GM19463 (cell line): ENCODE measurements at regions not wholly inside any gene's neighbourhood (a gene's known extent, or its start where the extent isn't known, plus 50 kb on each side); places are given as distances from the start of the nearest gene placed in this dataset.

Source experiments
- ATAC-seq: cut with Tn5 transposase; IDR thresholded peaks from one replicate; pipeline ENCODE4 v1.9.1; 2021; ENCODE audit warnings: mild to moderate bottlenecking, moderate library complexity; ENCODE audit not compliant: unreplicated experiment

DNA sequence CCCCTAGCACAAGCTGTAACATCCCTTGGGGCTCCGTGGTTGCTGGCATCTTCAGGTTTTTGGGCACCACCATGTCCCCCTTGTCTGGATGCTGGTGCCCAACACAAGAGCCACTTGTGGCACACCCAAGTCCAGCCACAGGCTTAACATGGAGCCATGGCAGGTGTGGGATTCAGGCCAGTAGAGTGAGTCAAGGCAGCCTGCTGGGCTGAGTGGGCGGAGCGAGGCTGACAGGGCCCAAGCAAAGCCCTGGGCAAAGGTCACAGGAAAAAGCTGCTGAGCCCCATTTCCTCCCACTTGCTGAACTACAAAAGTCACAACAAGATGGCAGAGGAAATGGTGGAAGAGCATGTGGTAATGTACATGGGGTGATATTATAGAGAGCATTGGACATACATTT lies 950.7 kb upstream of the FLRT2 start:
- ATAC-seq: no peak

DNA sequence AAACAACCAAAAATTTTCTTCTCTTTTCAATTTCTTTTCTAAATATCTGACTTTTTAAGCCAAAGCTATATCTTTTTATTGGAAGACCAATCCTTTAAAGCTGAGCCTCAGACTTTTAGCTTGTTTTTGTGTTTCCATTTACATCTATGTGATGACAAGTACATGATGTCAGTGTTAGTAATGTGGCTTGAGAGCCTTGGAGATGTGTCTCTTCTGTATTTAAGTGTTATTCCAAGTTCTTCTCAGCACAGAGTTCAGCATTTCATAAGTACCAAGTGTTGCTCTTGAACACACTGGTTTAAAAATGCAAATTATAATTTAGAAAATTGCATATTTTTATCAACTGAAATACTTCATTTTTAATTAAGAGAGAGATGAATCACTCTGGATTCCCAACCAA lies 948.9 kb upstream of the FLRT2 start:
- no peak for ATAC-seq

DNA sequence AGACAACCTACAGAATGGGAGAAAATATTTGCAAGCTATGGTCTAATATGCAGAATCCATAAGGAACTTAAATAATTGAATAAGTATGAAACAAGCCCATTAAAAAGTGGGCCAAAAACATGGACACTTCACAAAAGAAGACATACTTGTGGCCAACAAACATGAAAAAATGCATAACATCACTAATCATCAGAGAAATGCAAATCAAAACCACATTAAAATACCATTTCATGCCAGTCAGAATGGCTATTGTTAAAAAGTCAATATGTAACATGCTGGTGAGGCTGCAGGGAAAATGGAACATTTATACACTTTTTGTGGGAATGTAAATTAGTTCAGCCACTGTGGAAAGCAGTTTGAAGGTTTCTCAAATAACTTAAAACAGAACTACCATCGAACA lies 945.4 kb upstream of the FLRT2 start:
- no peak for ATAC-seq

DNA sequence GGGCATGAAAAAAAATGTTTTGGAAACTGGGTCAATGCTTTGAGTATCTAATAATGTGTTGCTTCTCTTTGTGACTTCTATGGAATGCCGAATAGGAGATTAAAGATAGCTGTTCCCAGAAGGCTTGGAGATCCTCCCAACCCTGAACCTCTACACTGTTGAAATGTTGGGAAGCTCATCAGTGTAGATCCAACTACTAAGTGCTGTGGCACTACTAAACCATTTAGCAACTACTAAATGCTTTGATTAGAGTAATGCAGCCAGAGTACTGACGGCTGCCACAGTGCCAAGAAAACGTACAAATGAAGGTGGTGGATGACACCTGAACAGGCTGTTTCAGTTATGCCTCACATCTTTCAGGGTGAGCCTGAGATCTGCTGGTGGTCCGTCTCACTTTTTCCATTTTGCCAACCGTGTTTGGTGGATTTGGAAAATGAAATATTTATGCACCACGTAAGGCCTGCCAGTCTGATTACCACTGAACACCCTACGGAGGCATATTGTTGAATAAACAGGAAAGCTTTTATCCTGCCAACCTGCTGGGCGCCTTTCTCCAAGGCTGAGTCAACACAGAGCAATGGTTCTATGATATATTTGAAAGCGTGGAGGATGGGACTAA lies 938.0 kb upstream of the FLRT2 start:
- no peak for ATAC-seq

DNA sequence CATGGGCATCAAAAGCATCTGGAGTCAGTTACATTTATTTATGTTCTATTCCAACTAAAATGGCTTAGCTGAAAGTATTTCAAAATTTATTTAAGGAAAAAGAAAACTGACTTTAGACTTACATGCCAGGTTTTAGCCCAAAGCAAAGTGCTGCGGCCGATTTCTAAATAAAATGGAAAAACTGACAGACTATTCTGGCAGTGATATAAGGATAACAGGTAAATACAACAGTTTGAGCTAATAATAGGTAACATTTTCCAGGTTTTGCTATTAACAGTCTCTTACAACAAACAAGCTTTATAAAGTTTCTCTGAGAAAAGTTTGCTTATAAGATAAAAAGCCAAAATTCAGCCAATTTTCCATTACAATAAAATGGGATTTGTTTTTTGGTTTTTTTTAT lies 937.2 kb upstream of the FLRT2 start:
- no peak for ATAC-seq

DNA sequence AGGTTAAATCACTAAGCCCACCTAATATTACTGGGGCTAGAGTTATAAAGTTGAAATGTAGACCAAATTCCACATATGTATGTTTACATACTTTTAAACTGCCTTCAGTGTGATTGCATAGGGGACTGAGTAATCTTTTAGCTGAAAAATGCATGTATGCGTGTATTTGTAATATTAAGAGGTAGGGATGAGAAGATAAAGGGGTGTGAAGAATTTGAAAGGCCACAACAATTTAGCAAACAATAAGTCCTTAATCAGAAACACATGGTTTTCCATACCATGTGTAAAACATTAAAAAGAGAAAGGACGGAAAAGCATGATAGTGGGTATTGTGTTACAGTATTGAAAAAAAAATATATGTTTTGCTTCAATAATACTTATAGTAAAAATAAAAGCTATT lies 919.9 kb upstream of the FLRT2 start:
- no peak for ATAC-seq

DNA sequence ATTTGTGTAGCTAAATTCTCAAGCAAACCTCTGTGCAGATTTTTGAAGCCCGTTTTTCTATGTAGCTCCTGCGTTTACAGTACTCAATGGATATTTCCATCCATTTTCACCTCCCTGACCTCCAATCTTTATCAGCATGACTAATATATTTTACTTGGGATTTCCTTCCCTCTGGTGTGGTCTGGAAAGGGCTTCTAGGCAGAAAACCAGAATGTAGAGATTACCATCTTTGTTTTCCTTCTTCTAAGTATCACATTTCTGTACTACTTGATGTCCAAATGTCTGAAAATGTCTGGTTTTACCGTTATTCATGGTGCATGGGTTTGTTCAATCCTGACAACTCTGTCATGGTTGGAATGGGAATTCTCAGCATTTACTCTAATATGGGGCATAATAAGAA lies 907.6 kb upstream of the FLRT2 start:
- ATAC-seq: no peak

DNA sequence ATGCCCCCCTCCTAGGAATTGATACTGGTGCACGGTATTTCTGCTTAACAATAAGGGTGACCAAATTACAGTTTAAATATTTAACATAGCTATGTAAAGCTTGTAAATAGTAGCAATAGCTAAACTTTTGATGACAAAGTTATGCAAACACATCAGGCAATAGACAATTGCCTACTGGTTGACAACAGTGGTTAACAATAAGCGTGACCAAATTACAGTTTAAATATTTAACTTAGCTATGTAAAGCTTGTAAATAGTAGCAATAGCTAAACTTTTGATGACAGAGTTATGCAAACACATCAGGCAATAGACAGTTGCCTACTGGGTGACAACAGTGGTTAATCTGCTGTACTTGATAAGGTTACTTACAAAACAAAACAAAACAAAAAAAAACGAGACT lies 886.5 kb upstream of the FLRT2 start:
- no peak for ATAC-seq

DNA sequence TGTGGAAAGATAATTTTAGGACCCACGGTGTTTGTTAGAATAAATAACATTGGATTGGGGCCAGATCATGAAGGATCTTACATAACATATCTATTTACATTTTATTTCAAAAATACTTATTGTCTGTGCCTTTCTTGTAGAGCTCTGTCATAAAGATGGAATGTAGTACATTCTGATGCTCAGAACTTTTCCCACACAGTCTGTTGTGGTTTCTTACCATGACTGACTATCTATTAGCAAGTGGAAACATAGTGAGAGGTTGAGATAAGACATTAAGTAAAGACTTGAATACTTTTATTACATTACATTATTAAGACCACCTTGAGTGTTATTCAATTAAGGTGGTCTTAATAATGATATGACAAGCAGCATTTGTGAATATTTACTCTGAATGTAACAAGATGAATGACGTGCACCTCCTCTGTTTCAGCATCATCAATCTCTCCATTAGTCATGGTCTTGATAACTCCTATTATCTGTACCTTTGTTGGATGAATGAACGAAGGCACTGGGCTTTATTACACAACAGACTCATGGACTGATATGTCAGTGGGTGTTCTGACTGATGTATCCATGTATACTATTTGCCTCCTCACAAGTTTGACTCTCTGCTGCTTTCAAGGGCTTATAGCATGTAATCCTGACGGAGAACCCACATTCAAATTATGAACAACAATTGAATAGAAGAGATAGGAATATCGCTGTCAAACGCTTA lies 883.0 kb upstream of the FLRT2 start:
- no peak for ATAC-seq

DNA sequence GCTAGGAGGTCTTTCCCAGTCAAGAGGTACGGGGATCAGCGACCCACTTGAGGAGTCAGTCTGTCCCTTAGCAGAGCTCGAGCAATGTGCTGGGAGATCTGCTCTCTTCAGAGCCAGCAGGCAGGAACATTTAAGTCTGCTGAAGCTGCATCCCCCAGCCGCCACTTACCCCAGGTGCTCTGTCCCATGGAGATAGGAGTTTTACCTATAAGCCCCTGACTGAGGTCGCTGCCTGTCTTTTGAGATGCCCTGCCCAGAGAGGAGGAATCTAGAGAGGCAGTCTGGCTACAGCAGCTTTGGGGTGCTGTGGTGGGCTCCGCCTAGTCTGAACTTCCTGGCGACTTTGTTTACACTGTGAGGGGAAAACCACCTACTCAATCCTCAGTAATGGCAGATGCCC lies 874.9 kb upstream of the FLRT2 start:
- no peak for ATAC-seq

DNA sequence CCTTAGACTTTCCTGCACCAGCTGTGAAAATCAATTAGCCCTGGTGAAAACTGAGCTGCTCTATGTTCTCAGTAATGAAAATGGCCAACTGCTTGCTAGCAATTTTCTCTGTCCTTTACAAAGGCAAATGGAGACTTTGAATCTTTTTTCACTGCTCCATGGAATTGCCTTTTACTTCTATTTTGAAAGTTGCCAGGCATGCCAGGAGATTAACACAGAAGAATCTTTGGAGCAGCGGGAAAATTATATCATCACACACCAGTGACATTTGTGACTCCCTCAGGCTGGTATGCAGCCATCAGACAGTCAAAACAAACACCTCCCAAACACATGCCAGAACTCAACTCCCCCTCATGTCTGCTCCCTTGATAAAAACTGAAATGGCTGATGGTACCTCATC lies 872.0 kb upstream of the FLRT2 start:
- no peak for ATAC-seq

DNA sequence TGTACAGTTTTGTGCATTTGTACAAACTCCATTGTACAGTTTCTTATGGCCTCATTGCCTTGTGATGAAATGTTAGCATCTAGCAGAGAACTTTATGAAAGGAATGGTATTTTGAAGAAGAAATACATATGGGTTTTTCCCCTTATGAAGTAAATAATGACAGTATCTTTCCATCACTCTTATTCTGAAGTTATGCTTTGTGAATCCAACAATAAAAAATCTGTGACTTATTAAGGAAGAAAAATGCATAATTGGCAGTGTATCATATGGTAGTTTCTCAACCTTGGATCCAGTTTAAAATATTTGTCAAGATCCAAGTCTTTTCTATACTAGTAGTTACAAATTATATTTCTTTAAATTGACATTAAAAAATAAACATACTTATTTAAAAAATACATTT lies 859.1 kb upstream of the FLRT2 start:
- ATAC-seq: no peak

DNA sequence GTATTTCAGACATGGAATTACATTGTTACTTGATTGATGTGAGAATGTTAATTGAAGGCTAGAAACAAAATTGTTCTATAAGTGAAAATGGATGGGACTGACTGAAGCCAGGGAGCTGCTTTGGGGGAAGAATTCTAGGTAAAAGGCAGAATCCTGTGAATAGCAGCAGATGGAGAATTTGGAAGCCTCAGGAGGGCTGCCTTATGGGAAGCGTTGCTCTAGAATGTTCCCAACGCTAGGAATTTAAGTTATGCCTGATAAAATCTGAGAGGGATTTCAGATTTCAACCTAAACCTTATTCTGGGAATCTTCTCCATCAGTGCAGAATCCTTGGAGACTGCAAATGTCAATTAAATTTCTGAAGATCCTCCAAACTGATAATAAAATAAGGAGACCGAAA lies 858.2 kb upstream of the FLRT2 start:
- ATAC-seq: no peak

DNA sequence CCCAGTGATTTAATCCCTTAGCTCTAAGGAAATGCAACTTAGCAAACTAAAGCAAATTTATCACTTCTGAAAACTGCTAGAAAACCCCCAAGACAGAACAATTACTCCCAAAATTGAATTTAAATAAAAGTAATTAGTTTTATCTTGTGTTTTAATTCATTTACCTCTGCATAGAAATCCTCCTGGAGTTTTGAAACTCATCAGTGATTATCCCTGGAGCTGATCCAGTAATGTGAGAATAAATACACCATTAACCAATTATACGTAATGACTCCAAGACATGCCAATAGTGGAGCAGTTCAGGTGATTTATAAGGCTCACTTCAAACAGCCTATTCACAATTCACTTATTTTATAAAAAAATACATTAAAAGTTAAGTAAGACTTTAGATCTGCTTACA lies 855.3 kb upstream of the FLRT2 start:
- no peak for ATAC-seq

DNA sequence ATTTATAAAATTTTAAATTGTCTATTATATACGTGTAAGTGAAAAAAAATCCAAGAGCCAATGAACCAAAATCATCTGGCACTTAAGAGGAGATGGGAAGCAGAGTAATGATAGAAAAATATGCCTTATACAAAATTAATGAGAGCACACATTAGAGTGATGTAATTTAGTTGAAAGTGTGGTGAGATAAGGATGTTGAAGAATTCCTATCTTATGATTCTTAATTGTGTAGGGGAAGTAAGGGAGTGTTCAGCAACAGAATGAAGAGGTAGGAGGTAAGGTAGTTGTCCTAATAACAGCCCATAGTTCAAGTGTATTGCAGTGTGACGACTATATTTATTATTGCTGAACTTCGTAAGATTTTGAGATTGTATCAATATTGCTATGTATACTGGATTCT lies 843.4 kb upstream of the FLRT2 start:
- ATAC-seq: no peak

DNA sequence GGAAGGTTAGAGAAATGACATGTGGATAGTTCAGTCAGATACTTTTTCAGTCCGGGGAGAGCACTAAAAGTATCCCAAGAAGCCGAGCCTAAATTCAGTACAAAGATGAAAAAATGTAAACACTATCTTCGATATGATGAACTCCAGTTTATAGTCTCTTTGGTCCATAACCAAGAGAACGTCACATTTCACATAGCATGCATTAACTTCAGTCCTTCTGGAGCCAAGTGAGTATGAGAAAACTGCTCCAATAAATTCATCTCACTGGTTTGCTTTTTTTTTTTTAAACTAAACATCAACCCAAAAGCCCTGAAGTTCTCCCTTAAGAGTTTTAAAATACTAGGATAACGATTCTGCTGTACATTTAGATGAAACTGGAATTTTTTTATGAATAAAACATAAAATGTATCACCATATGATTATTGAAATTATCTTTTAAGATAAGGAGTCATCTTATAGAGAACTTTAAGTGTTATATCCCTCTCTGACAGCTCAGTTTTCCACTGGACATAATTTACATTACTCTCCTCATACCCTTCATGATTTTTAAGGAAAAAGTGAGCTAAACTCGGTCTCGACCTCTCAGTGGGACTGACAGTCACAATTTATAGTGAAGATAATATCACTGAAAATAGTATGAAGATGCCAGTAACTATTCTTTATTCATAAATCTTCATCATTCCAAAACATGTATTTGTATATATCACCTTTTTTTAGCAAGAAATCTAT lies 841.5 kb upstream of the FLRT2 start:
- ATAC-seq: no peak

DNA sequence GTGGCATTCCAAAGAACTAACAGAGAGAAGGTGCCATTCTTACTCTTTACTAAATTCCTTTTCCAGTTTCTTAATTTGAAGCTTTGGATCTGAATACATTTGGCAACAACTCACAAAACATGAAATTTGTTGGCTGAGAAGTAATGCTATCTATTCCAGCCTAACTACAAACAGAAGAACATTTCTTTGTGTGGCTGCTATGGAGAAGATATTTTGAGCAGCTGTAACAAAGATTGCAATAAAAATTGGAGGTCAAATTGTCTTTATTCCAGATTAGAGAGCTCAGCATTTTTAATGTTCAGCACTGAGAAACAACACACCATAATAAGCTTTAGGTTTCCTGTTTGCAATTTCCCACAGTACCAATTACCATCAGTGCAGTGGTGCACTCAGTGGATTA lies 835.8 kb upstream of the FLRT2 start:
- ATAC-seq: no peak

DNA sequence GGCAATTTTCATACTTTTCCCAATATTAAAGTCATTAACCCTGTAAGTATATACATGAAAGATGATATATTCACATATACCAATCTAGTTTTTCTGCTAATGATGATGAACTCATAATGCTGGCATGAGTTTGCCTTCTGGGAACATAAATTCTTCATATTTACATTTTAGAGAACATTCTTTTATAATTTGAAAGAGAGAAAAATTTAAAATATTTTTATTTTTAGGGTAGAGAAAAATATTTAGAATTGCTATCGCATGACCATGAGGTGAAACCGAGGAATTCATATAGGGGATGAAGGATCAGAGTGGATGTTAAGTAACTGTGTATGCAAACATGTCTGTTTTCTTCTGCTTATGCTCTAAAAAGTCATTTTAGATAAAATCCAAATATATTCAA lies 825.3 kb upstream of the FLRT2 start:
- no peak for ATAC-seq

DNA sequence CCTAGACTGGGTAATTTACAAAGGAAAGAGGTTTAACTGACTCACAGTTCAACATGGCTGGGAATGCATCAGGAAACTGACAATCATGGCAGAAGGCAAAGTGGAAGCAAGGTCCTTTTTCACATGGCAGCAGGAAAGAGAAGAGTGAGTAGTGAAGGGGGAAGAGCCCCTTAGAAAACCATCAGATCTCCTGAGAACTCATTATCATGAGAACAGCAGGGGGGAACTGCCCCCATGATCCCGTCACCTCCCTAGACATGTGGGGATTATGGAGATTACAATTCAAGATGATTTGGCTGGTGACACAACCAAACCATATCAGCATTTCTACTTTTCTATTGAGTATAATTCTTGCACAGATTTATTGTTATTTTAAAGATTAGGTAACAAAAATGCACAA lies 822.1 kb upstream of the FLRT2 start:
- ATAC-seq: no peak

DNA sequence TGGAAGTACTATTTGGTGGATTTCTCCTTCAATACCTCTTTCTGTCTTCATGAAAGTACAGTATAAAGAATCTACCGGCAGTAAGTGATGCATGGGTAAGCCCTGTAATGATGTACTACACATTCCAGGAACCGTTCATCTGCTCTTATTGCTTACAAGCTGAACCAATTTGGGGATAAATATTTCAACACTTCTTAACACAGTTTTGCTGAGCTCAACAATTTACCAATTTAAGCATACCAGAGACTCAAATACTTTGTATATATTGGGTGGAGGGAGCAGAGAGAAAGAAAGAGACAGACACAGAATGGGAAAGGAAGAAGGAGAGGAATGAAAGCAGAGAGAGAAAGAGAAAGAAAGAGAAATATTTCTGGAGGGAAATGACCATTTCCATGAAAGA lies 821.1 kb upstream of the FLRT2 start:
- ATAC-seq: no peak

DNA sequence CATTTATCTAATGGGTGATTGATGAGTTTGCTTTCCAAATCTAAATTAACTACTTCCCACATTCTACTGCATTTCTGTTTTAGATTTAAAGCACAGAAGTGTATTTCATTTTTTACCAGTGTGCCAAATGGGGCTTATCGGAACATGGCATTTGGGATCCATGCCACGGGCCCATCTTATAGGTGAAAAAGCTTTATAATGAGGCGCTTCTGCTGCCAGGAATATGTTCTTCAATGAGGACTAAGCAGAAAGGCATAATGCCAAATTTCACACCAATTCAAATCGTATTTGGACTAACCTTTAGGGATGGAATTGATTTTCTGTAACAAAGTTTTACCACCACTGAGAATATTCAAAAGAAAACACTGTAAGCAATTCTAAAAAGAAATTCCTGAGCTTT lies 803.5 kb upstream of the FLRT2 start:
- ATAC-seq: no peak

DNA sequence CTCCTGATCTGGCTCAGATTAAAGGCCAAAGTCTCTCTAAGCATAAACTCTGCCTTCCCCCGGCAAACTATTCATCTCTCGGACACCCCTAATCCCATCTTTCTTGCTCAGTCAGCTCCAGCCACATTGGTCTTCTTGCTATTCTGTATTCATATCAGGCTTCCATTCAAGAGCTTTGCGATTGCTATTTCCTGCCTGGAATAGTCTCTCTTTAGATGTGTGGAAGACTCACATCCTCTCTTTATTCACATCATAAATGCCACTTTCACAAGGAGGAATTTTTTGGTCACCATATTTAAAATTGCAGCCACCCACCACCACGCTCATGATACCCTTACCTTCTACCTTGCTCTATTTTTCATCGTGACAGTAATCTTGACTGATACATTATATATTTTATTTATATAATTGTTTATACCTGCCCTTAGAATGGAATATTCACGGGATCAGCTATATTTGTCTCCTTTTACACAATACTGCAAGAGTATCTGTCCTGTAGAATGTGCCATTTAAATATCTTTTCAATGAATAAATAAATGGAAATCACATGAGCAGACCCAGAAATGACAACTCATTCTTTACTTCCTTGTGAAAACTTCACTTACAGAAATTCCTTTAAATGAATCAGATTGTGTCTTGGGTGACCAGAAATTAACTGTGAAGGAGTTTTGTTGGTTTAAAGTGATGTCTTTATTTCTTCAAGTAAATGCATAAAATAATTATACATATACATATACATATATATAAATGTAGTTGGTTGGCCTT lies 780.6 kb upstream of the FLRT2 start:
- ATAC-seq: no peak
